Suprapubic skin (tissue), 3 donors: ENCODE measurements at regions not wholly inside any gene's neighbourhood (a gene's known extent, or its start where the extent isn't known, plus 50 kb on each side); places are given as distances from the start of the nearest gene placed in this dataset.

ENCODE experiments used
- CTCF ChIP-seq, 2 donors: fragments of 200-600 bp in 1 of 2; fragments of 450-650 bp in 1 of 2; sonication (generic) in 1 of 2; IDR thresholded peaks; one replicate each; pipeline ENCODE4 v1.5.1; 2016 to 2019; ENCODE audit warnings: antibody characterized with exemption in 2 of 2, mild to moderate bottlenecking in 1 of 2, moderate library complexity in 1 of 2
- POLR2A ChIP-seq, 2 donors: fragments of 450-650 bp; IDR thresholded peaks; one replicate each; pipeline ENCODE4 v1.6.1; 2017; ENCODE audit warnings: antibody characterized with exemption in 2 of 2, mild to moderate bottlenecking in 2 of 2, moderate library complexity in 2 of 2

- TF ChIP-seq CTCF (IDR thresholded peaks at IDR 0.05) (no peak), POLR2A (IDR thresholded peaks at IDR 0.05) (no peak)
Observed at GRCh38 chr3:144818973-144819372, 847.4 kb downstream of the DIPK2A start.
